CD14-positive monocyte (primary cell): ENCODE measurements at regions not wholly inside any gene's neighbourhood (a gene's known extent, or its start where the extent isn't known, plus 50 kb on each side); places are given as distances from the start of the nearest gene placed in this dataset.
A peak's percentile ranks its signal among the peaks of the same experiment; 100 is the strongest.
"Not testable (repeated sequence)": the region's sequence is repeated elsewhere in the genome, so short reads cannot be mapped to it uniquely, and the experiment has no call there.

Experiments
- DNase-seq, 3 donors: peaks; one replicate each; pipeline ENCODE4 v3.0.0-alpha.2; 2011 to 2022
- H2AFZ ChIP-seq: 2 replicates; pipeline ENCODE4 v1.6.0; 2012; ENCODE audit warnings: mild to moderate bottlenecking, low read depth, low read length, inconsistent platforms; ENCODE audit not compliant: insufficient read depth, poor library complexity, severe bottlenecking
- H3K27ac ChIP-seq, 2 donors: 1 replicate in 1 of 2; 2 replicates in 1 of 2; pipeline ENCODE4 v1.5.1; 2012 to 2013; ENCODE audit warnings: low read length in 2 of 2, control low read depth in 1 of 2, inconsistent platforms in 1 of 2, low read depth in 1 of 2, mild to moderate bottlenecking in 1 of 2
- H3K27me3 ChIP-seq, 2 donors: one replicate each; pipeline versions ENCODE4 v1.6.0 to v1.6.1; 2011 to 2013; ENCODE audit warnings: low read length in 2 of 2; ENCODE audit not compliant: control insufficient read depth in 2 of 2, insufficient read depth in 2 of 2
- H3K36me3 ChIP-seq, 2 donors: replicated peaks in 1 of 2; 1 replicate in 1 of 2; 2 replicates in 1 of 2; pipeline versions ENCODE4 v1.5.1 to v1.6.1; 2012 to 2013; ENCODE audit warnings: low read length in 2 of 2, control low read depth in 1 of 2, inconsistent platforms in 1 of 2, mild to moderate bottlenecking in 1 of 2; ENCODE audit not compliant: insufficient read depth in 2 of 2, control insufficient read depth in 1 of 2
- H3K4me1 ChIP-seq, 2 donors: 1 replicate in 1 of 2; 2 replicates in 1 of 2; pipeline versions ENCODE4 v1.5.1 to v1.6.1; 2012 to 2013; ENCODE audit warnings: low read length in 2 of 2, control low read depth in 1 of 2, inconsistent platforms in 1 of 2, mild to moderate bottlenecking in 1 of 2, moderate library complexity in 1 of 2; ENCODE audit not compliant: insufficient read depth in 2 of 2, control insufficient read depth in 1 of 2
- H3K4me2 ChIP-seq: replicated peaks from 2 replicates; pipeline ENCODE3; 2012; ENCODE audit warnings: low read length, moderate library complexity, mild to moderate bottlenecking; ENCODE audit not compliant: poor library complexity, severe bottlenecking; ENCODE audit errors: extremely low read depth
- H3K4me3 ChIP-seq, 3 experiments: fragments of 200-600 bp in 1 of 3; sonication (generic) in 1 of 3; replicated peaks in 1 of 3; 1 replicate in 2 of 3; 2 replicates in 1 of 3; pipeline ENCODE4 v1.5.1; 2011 to 2013; ENCODE audit warnings: low read length in 3 of 3, mild to moderate bottlenecking in 3 of 3, control low read depth in 2 of 3, low read depth in 2 of 3, inconsistent platforms in 1 of 3, moderate library complexity in 1 of 3
- H3K79me2 ChIP-seq: 2 replicates; pipeline ENCODE4 v1.6.0; 2012; ENCODE audit warnings: mild to moderate bottlenecking, control low read depth, inconsistent platforms, low read length, moderate library complexity; ENCODE audit not compliant: insufficient read depth
- H3K9ac ChIP-seq: 2 replicates; pipeline ENCODE4 v1.6.0; 2017; ENCODE audit warnings: low read length, mild to moderate bottlenecking; ENCODE audit not compliant: insufficient read depth, poor library complexity, severe bottlenecking
- H3K9me3 ChIP-seq, 2 donors: replicated peaks in 1 of 2; 1 replicate in 1 of 2; 2 replicates in 1 of 2; pipeline versions ENCODE4 v1.5.1 to v1.6.1; 2012 to 2013; ENCODE audit warnings: low read length in 2 of 2, control low read depth in 1 of 2; ENCODE audit not compliant: control insufficient read depth in 1 of 2, insufficient read depth in 1 of 2
- H4K20me1 ChIP-seq: 2 replicates; pipeline ENCODE4 v1.6.0; 2012; ENCODE audit warnings: mild to moderate bottlenecking, low read length, control low read depth, moderate library complexity; ENCODE audit not compliant: insufficient read depth
- H3K27ac Mint-ChIP-seq, 7 donors: one replicate each; pipeline ENCODE4 v1.8.0; 2020; ENCODE audit warnings: mild to moderate bottlenecking in 7 of 7, mixed read lengths in 7 of 7, moderate library complexity in 6 of 7, inconsistent platforms in 2 of 7
- H3K27me3 Mint-ChIP-seq, 3 donors: one replicate each; pipeline ENCODE4 v1.8.0; 2021 to 2022; ENCODE audit warnings: low read depth in 3 of 3, mild to moderate bottlenecking in 3 of 3, mixed read lengths in 3 of 3, moderate library complexity in 3 of 3, inconsistent platforms in 1 of 3
- H3K36me3 Mint-ChIP-seq, 2 donors: one replicate each; pipeline ENCODE4 v1.8.0; 2020; ENCODE audit warnings: mixed read lengths in 2 of 2, inconsistent platforms in 1 of 2, mild to moderate bottlenecking in 1 of 2
- H3K4me1 Mint-ChIP-seq: one replicate; pipeline ENCODE4 v1.8.0; 2020; ENCODE audit warnings: mild to moderate bottlenecking, mixed read lengths
- H3K4me3 Mint-ChIP-seq, 2 donors: one replicate each; pipeline ENCODE4 v1.8.0; 2020; ENCODE audit warnings: mild to moderate bottlenecking in 2 of 2, mixed read lengths in 2 of 2, moderate library complexity in 1 of 2
- H3K9me3 Mint-ChIP-seq, 7 donors: one replicate each; pipeline ENCODE4 v1.8.0; 2020 to 2022; ENCODE audit warnings: mixed read lengths in 7 of 7, mild to moderate bottlenecking in 6 of 7, moderate library complexity in 6 of 7, inconsistent platforms in 2 of 7
- CTCF ChIP-seq: fragments of 200-600 bp; IDR thresholded peaks from one replicate; pipeline ENCODE4 v1.8.0; 2022; ENCODE audit warnings: antibody characterized with exemption, mild to moderate bottlenecking
- WGBS: methylation state at CpG from one replicate; pipeline ENCODE4 v1.1.5; 2013; ENCODE audit warnings: missing lambda C conversion rate; ENCODE audit not compliant: insufficient coverage; 5-methylcytosine and 5-hydroxymethylcytosine counted together
- intact Hi-C, 2 donors: fragments of 100-400 bp; cut with micrococcal nuclease; formaldehyde crosslinking; loops; one replicate each; pipeline versions ENCODE4 v1.15.0 to v1.15.1; 2023

DNA sequence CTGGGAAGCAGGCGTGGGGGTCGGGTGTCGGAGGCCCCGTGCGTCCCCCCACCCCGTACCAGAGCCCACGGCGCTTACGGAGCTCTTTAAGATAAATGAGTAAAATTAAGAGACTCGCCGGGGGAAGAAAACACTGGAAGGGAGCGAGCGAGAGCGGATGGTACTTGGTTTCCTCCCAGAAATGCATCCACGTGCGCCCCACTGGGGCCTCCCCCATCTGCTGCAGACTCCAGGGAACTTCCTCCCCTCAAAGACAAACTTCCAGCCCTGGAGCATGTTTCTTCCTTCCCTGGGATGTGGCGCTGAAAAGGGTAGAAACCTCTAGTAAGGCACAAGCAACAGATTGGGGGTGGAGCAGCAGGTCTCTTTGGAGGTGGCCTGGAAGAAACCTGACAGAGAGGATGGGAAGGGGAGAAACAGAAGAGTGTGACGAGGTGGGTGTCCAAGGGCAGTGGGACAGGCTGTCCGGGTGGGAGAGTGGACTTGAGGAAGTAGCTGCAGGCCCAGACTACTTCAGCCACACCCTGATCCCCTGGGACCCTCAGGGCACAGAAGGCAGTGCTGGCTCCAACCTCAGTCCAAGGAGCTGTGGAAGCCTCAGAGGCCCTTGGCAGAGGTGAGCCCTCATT, 91.2 kb downstream of the TRIM43 start:
- Histone ChIP-seq H3K9ac (peak overlapping the region; percentile 36), H3K4me3 (peak overlapping the region in 1 of 3 experiments; percentile 57), H3K4me2 (peak overlapping the region; percentile 62), H2AFZ (peak overlapping the region; percentile 71)
- H3K27ac ChIP-seq, H4K20me1 ChIP-seq, H3K36me3 Mint-ChIP-seq, H3K9me3 Mint-ChIP-seq, DNase-seq, H3K79me2 ChIP-seq, intact Hi-C loops, H3K9me3 ChIP-seq, H3K36me3 ChIP-seq, H3K4me1 ChIP-seq, H3K27me3 ChIP-seq: not testable (repeated sequence)
- H3K4me1 Mint-ChIP-seq, result peaks cover 12% of the 10 kb centered on the region
- peak overlapping the region in 1 of 7 donors; percentile 60 for H3K27ac Mint-ChIP-seq
- peaks cover 10 to 24% (median 12%) of the 10 kb centered on the region in 3 donors for H3K27me3 Mint-ChIP-seq
- peak overlapping the region; percentile 78 to 90 for H3K4me3 Mint-ChIP-seq
- 0% methylated on average over 5 of the region's 19 CpGs for WGBS

GRCh38 chr2:95685513-95685912, 93.7 kb downstream of the TRIM43 start:
- TF ChIP-seq CTCF, result no peak
- H3K27me3 ChIP-seq, result no peaks in the 10 kb centered on the region
- no peak overlapping the region for H3K27ac Mint-ChIP-seq
- H3K27ac ChIP-seq, result no peak overlapping the region
- no peak overlapping the region for H3K4me3 ChIP-seq
- H3K27me3 Mint-ChIP-seq, result peaks cover 9 to 21% (median 10%) of the 10 kb centered on the region in 3 donors
- H3K4me2 ChIP-seq, result no peak overlapping the region
- WGBS, result no CpG with 5 or more reads among the region's 3 CpGs
- H3K36me3 ChIP-seq, result no peaks in the 10 kb centered on the region
- intact Hi-C loops, result no loop called here
- H3K79me2 ChIP-seq, result no peaks in the 10 kb centered on the region
- H3K4me1 ChIP-seq, result peaks cover 4 to 8% of the 10 kb centered on the region in 2 donors
- H2AFZ ChIP-seq, result no peak overlapping the region
- peaks cover 12% of the 10 kb centered on the region for H3K4me1 Mint-ChIP-seq
- H3K36me3 Mint-ChIP-seq, result no peaks in the 10 kb centered on the region
- no peak overlapping the region for H3K4me3 Mint-ChIP-seq
- H3K9me3 ChIP-seq, result no peaks in the 10 kb centered on the region
- H4K20me1 ChIP-seq, result no peaks in the 10 kb centered on the region
- no peak overlapping the region for H3K9ac ChIP-seq
- DNase-seq, result no peak
- H3K9me3 Mint-ChIP-seq, result peaks cover 0 to 2% (median 0%) of the 10 kb centered on the region in 7 donors

DNA sequence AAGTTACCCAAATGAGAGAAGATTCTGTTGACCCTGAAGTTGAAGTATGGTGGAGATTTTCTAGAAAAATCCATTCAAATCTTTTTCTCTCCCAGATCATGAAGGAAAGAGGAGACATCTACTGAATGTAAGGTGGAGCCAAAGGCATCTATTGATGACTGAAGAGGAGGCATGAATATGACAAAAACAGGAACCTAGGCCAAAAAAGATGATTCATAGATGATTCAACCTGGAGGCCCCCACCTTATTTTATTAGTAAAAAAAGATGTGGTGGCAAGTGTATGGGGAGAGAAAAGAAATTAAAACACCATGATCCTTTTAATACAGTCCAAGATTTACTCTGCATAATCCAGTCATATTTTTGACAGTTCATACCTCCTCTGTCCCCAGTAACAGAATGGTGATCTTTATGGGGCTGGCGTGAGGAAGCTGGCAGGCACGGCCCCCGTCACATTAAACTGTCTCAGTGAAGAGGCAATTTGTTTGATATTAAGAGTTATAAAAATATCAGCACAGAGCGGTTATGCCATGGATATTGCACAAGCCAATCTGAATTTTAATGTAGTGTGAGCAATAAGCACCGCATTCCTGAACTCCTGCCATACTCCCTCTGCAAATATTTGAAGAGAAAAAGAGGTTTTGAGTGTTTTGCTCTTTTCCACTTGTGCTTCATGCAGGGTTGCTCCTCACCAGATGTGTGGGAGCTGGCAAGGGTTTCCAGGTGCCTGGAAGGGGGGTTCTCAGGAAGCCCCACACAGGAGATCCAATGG, 94.4 kb downstream of the TRIM43 start:
- H3K27me3 ChIP-seq, intact Hi-C loops, H3K4me2 ChIP-seq, H3K4me3 ChIP-seq, H3K36me3 ChIP-seq, H3K27ac Mint-ChIP-seq, H4K20me1 ChIP-seq, H3K9ac ChIP-seq, H3K27ac ChIP-seq, H3K36me3 Mint-ChIP-seq, H2AFZ ChIP-seq, H3K4me1 ChIP-seq, H3K9me3 ChIP-seq, H3K79me2 ChIP-seq, H3K4me3 Mint-ChIP-seq, H3K9me3 Mint-ChIP-seq: not testable (repeated sequence)
- peaks cover 12% of the 10 kb centered on the region for H3K4me1 Mint-ChIP-seq
- peak in 1 of 3 donors; percentile 14 for DNase-seq
- WGBS, result no CpG with 5 or more reads among the region's 5 CpGs
- H3K27me3 Mint-ChIP-seq, result peaks cover 9 to 16% (median 10%) of the 10 kb centered on the region in 3 donors

GRCh38 chr2:95687852-95688251, 96.1 kb downstream of the TRIM43 start:
- no CpG with 5 or more reads among the region's 2 CpGs for WGBS

More at GRCh38 chr2:95687852-95688251, 96.1 kb downstream of the TRIM43 start:
- H3K36me3 ChIP-seq, H3K4me3 Mint-ChIP-seq, H3K9ac ChIP-seq, H3K27ac Mint-ChIP-seq, H3K4me2 ChIP-seq, H3K27me3 Mint-ChIP-seq, H3K4me1 Mint-ChIP-seq, intact Hi-C loops, H3K9me3 Mint-ChIP-seq, H2AFZ ChIP-seq, H3K9me3 ChIP-seq, DNase-seq, H3K4me3 ChIP-seq, H4K20me1 ChIP-seq, H3K36me3 Mint-ChIP-seq, H3K27me3 ChIP-seq, H3K79me2 ChIP-seq, H3K4me1 ChIP-seq, H3K27ac ChIP-seq: not testable (repeated sequence)
